Activated effector memory CD4-positive, alpha-beta T cell treated with Interleukin-2 at 50 U/mL for 16 hours (primary cell): ENCODE measurements at regions not wholly inside any gene's neighbourhood (a gene's known extent, or its start where the extent isn't known, plus 50 kb on each side); places are given as distances from the start of the nearest gene placed in this dataset.

Experiments
- DNase-seq: peaks from one replicate; pipeline ENCODE4 v3.0.0-alpha.2; 2020

GRCh38 chr7:68457481-68457880, 1140.8 kb upstream of the AUTS2 start:
- no peak for DNase-seq

- no peak for DNase-seq
Observed at GRCh38 chr7:68458010-68458908, 1140.0 kb upstream of the AUTS2 start.

- DNase-seq: no peak
Observed at GRCh38 chr7:68461430-68461829, 1136.8 kb upstream of the AUTS2 start.

GRCh38 chr7:68470836-68471435, 1127.3 kb upstream of the AUTS2 start:
- no peak for DNase-seq

- no peak for DNase-seq
Observed at GRCh38 chr7:68472688-68473087, 1125.6 kb upstream of the AUTS2 start.

GRCh38 chr7:68474661-68475216, 1123.5 kb upstream of the AUTS2 start:
- no peak for DNase-seq

GRCh38 chr7:68476966-68477365, 1121.3 kb upstream of the AUTS2 start:
- DNase-seq: no peak

GRCh38 chr7:68478326-68478725, 1119.9 kb upstream of the AUTS2 start:
- DNase-seq: no peak

GRCh38 chr7:68482800-68483199, 1115.5 kb upstream of the AUTS2 start:
- no peak for DNase-seq

GRCh38 chr7:68484731-68485130, 1113.5 kb upstream of the AUTS2 start:
- no peak for DNase-seq

- DNase-seq: no peak
Observed at GRCh38 chr7:68485253-68485917, 1112.9 kb upstream of the AUTS2 start.

- no peak for DNase-seq
Observed at GRCh38 chr7:68488341-68489060, 1109.8 kb upstream of the AUTS2 start.

GRCh38 chr7:68491523-68492358, 1106.5 kb upstream of the AUTS2 start:
- no peak for DNase-seq

- DNase-seq: no peak
Observed at GRCh38 chr7:68492359-68492690, 1106.0 kb upstream of the AUTS2 start.

GRCh38 chr7:68503400-68503799, 1094.9 kb upstream of the AUTS2 start:
- no peak for DNase-seq

- no peak for DNase-seq
Observed at GRCh38 chr7:68504716-68505115, 1093.6 kb upstream of the AUTS2 start.

GRCh38 chr7:68505721-68506120, 1092.6 kb upstream of the AUTS2 start:
- no peak for DNase-seq

GRCh38 chr7:68507668-68508067, 1090.6 kb upstream of the AUTS2 start:
- DNase-seq: no peak

GRCh38 chr7:68509054-68509453, 1089.2 kb upstream of the AUTS2 start:
- DNase-seq: no peak

GRCh38 chr7:68509603-68510002, 1088.7 kb upstream of the AUTS2 start:
- DNase-seq: no peak

- no peak for DNase-seq
Observed at GRCh38 chr7:68511281-68511680, 1087.0 kb upstream of the AUTS2 start.

GRCh38 chr7:68512466-68512865, 1085.8 kb upstream of the AUTS2 start:
- no peak for DNase-seq
